ENCODE measurements at regions not wholly inside any gene's neighbourhood (a gene's known extent, or its start where the extent isn't known, plus 50 kb on each side); places are given as distances from the start of the nearest gene placed in this dataset.

- no peak for DNase-seq (ENCODE audit: low spot score)
These were observed 79.4 kb downstream of the PDGFA start for GRCh38 chr7:440059-440749.

DNA sequence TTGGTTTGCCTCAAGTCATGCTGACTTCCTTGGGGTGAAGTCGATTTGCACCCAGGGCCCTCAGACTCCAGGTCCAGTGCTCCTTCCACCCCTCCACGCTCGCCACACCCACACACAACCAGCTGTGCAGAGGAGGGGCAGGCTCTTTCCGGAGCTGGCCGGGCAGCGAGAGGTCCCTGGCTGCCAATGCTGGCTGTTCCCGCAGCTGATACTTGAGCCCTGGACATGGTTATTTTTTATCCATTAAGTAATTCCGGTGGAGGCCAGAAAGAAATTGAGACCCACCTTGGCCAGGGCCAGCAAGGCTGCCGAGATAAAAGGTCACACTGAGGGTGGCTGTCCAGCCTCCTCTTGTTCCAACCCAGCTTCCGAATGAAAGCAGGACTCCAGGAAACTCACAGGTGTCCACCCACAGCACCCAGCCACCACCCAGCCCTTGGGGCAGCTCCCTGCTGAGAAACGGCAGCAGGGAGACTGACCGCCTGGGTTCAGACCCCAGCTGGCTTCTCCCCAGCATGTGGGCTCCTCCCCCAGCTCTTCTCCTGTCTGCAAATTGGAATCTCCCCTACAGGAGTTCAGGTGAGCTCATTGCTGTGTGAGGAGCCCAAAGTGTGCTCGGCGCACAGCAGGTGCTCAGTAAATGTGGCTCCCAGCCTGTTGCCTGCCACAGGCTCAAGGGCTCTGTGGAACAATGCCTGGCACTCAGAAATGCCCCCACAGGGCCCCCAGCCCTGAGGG is 77.8 kb downstream of the PDGFA start:
- no peak for DNase-seq (ENCODE audit: low spot score)

GRCh38 chr7:442457-442856 is 77.2 kb downstream of the PDGFA start:
- DNase-seq (ENCODE audit: low spot score) = no peak

DNA sequence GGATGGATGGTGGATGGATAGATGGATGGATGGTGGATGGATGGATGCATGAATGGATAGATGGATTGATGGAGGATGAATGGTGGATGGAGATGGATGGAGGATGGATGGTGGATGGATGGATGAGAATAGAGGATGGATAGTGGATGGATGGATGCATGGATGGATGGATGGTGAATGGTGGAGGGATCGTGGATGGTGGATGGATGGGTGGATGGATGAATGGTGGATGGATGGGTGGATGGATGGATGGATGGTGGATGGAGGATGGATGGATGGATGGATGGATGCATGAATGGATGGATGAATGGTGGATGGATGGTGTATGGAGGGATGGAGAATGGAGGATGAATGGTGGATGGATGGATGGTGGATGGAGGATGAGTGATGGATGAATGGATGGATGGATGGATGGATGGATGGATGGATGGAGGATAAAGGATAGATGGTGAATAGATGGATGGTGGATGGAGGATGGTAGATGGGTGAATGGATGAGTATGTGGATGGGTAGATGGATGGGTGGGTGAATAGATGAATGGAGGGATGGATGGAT is 76.3 kb downstream of the PDGFA start:
- no peak for DNase-seq (ENCODE audit: low spot score)

DNA sequence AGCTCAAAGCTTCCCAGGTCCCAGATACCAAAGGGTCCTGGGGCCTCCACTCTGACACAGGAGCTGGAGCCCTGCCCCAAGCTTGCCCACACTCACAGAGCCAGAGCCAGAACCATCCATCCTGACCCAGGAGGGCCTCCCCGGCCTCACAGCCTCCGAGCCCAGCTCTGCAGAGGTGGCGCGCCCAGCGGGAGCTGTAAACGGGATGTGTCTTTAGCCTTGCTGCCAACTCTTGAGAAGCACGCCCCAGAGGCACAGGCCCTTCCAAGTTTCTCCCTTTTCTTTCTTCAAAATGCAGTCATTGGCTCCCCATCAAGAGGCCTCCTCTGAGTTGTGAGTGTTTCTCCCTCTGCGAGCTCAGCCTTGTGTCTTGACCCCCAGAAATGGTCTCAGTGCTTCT is 75.0 kb downstream of the PDGFA start:
- no peak for DNase-seq (ENCODE audit: low spot score)

GRCh38 chr7:445020-445419 is 74.6 kb downstream of the PDGFA start:
- DNase-seq (ENCODE audit: low spot score) = no peak

DNA sequence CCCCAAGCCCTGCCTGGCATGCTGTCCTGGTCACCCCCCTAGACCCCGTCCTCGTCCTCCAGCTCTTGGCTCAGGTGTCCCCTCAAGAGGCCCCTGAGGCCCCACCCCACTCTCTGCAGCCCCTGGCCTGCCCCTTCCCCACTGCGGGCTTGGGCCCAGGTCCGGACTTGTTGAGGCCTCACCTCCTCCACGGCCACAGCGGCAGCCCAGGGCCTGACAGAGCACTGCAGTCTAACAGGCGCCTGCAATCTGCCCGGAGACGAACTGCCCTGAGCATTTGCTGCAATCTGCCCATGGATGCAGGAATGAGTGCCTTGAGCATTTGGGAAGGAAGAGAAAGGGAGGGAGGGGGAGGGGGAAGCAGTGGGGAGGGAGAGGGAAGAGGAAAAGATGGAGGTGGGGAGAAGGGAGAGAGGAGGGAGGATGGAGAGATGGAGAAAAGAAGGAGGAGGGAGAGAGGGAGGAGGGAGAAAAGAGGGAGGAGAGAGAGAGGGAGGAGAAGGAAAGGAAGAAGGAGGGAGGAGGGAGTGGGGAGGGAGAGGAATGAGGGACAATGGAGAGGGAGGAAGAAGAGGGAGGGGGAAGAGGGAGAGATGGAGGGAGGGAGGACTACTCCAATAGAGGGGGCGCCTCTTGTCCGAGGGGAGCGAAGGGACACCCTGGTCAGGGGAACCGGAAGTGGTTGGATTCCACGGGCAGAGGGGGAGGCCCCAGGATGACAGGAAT is 73.9 kb downstream of the PDGFA start:
- no peak for DNase-seq (ENCODE audit: low spot score)

GRCh38 chr7:446289-446935 is 73.2 kb downstream of the PDGFA start:
- DNase-seq (ENCODE audit: low spot score) = no peak
